Lung (tissue), 11 donors: ENCODE measurements at regions not wholly inside any gene's neighbourhood (a gene's known extent, or its start where the extent isn't known, plus 50 kb on each side); places are given as distances from the start of the nearest gene placed in this dataset.

Experiments used
- ATAC-seq: fragments of 200-7000 bp; cut with Tn5 transposase; one replicate; pipeline ENCODE4 v1.9.1; 2020; ENCODE audit warnings: moderate number of reproducible peaks; ENCODE audit not compliant: insufficient read depth, low FRiP score
- DNase-seq, 3 donors: peaks; one replicate each; pipeline ENCODE4 v3.0.0-alpha.2; 2013 to 2017
- H3K27ac ChIP-seq, 2 donors: one replicate each; pipeline ENCODE4 v1.5.1; 2013; ENCODE audit warnings: mild to moderate bottlenecking in 2 of 2, moderate library complexity in 2 of 2, control low read depth in 1 of 2, inconsistent platforms in 1 of 2, low read depth in 1 of 2, low read length in 1 of 2
- H3K27me3 ChIP-seq, 3 donors: one replicate each; pipeline ENCODE4 v1.5.1; 2013; ENCODE audit warnings: low read length in 2 of 3; ENCODE audit not compliant: control insufficient read depth in 3 of 3, insufficient read depth in 3 of 3
- H3K36me3 ChIP-seq, 4 donors: one replicate each; pipeline ENCODE4 v1.5.1; 2013; ENCODE audit warnings: low read length in 4 of 4, mild to moderate bottlenecking in 1 of 4, moderate library complexity in 1 of 4; ENCODE audit not compliant: control insufficient read depth in 4 of 4, insufficient read depth in 4 of 4
- H3K4me1 ChIP-seq, 5 donors: one replicate each; pipeline ENCODE4 v1.5.1; 2013; ENCODE audit warnings: low read length in 5 of 5, mild to moderate bottlenecking in 2 of 5, moderate library complexity in 1 of 5; ENCODE audit not compliant: control insufficient read depth in 5 of 5, insufficient read depth in 5 of 5
- H3K4me3 ChIP-seq: one replicate; pipeline ENCODE4 v1.5.1; 2013; ENCODE audit warnings: mild to moderate bottlenecking, control low read depth, moderate library complexity
- H3K9ac ChIP-seq, 2 donors: one replicate each; pipeline ENCODE4 v1.5.1; 2013; ENCODE audit warnings: low read length in 2 of 2, control low read depth in 1 of 2; ENCODE audit not compliant: insufficient read depth in 1 of 2
- H3K9me3 ChIP-seq, 4 donors: one replicate each; pipeline ENCODE4 v1.5.1; 2013; ENCODE audit warnings: low read length in 3 of 4, mild to moderate bottlenecking in 1 of 4, moderate library complexity in 1 of 4; ENCODE audit not compliant: control insufficient read depth in 4 of 4, insufficient read depth in 3 of 4
- CTCF ChIP-seq: IDR thresholded peaks from 2 replicates; pipeline ENCODE4 v1.5.1; 2012; ENCODE audit warnings: mild to moderate bottlenecking; ENCODE audit errors: control extremely low read depth, extremely low read depth
- WGBS, 2 donors: extraction: QIAGEN DNeasy Blood & Tissue Kit; methylation state at CpG; one replicate each; pipeline ENCODE4 v1.1.7; 2013; 5-methylcytosine and 5-hydroxymethylcytosine counted together
- donor health status: control.
- donor health status: control.
- donor health status: Bipolar disorder and iron deficiency.
- donor health status: healthy.
- donor health status: DM: yes; HTN: yes; CAD: no.

DNA sequence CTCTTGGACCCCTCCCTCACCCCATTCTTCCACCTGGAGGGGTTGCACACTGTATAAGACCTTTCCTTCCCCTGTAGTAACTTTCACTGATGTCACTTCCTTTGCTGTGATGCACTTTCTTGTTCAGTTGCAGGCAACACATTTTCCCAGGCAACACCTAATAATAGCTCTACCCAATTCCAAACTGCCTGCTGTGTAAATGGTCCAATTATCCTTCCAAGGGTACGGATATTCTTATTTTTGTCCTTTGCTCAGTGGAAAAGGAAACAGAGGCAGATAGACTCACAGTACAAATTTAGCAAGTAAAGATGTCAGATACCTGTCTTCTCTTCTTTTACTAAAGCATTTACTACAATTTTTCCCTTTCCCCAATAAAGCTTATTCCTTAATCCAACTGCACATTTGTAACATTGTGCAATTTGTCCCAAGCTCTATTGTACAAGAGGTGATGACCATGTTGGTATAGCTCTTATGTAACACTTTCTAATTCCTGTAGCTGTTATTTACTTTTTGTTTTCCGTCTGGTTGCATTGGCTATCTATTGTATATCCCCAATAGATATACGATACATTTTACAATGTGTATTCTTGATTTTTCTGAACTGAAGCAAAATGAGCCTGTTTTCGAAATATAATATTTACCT lies 69.1 kb upstream of the NPFFR2 start:
- no peaks in the 10 kb centered on the region for H3K36me3 ChIP-seq
- H3K27ac ChIP-seq, result no peak overlapping the region
- H3K9me3 ChIP-seq, result no peaks in the 10 kb centered on the region
- no peaks in the 10 kb centered on the region for H3K4me1 ChIP-seq
- no peak overlapping the region for H3K4me3 ChIP-seq
- WGBS, 2 donors, result 88 to 89% methylated on average over 4 of the region's 4 CpGs
- no peak overlapping the region for H3K9ac ChIP-seq
- no peak for DNase-seq
- TF ChIP-seq CTCF, result no peak
- ATAC-seq, result no peak
- no peaks in the 10 kb centered on the region for H3K27me3 ChIP-seq

- no peak for TF ChIP-seq CTCF
- no peaks in the 10 kb centered on the region for H3K27me3 ChIP-seq
- H3K4me1 ChIP-seq, result no peaks in the 10 kb centered on the region
- no peak for DNase-seq
- no peak overlapping the region for H3K9ac ChIP-seq
- no peak overlapping the region for H3K27ac ChIP-seq
- no peak overlapping the region for H3K4me3 ChIP-seq
- WGBS, 2 donors, result 82 to 89% methylated on average over 4 of the region's 4 CpGs
- no peak for ATAC-seq
- H3K9me3 ChIP-seq, result no peaks in the 10 kb centered on the region
- H3K36me3 ChIP-seq, result no peaks in the 10 kb centered on the region
Measured at GRCh38 chr4:71974681-71975080, 57.1 kb upstream of the NPFFR2 start.

- H3K4me1 ChIP-seq, result no peaks in the 10 kb centered on the region
- H3K9ac ChIP-seq, result no peak overlapping the region
- no peak for TF ChIP-seq CTCF
- no peak overlapping the region for H3K27ac ChIP-seq
- no peaks in the 10 kb centered on the region for H3K9me3 ChIP-seq
- no peaks in the 10 kb centered on the region for H3K36me3 ChIP-seq
- H3K4me3 ChIP-seq, result no peak overlapping the region
- no peaks in the 10 kb centered on the region for H3K27me3 ChIP-seq
- no peak for DNase-seq
- ATAC-seq, result no peak
Measured at GRCh38 chr4:71976523-71976922, 55.3 kb upstream of the NPFFR2 start.

GRCh38 chr4:71978210-71978835 lies 53.5 kb upstream of the NPFFR2 start:
- Histone ChIP-seq H3K36me3 (no peaks in the 10 kb centered on the region), H3K9ac (no peak overlapping the region), H3K4me1 (no peaks in the 10 kb centered on the region), H3K27me3 (no peaks in the 10 kb centered on the region), H3K27ac (no peak overlapping the region), H3K4me3 (no peak overlapping the region), H3K9me3 (no peaks in the 10 kb centered on the region)
- WGBS, 2 donors, result 42 to 68% methylated on average over 1 of the region's 1 CpG
- ATAC-seq, result no peak
- TF ChIP-seq CTCF, result no peak
- no peak for DNase-seq
